NCI-H2196 treated with DMSO at 0.1 percent for 48 hours (cell line): ENCODE measurements at regions not wholly inside any gene's neighbourhood (a gene's known extent, or its start where the extent isn't known, plus 50 kb on each side); places are given as distances from the start of the nearest gene placed in this dataset.
"Not testable (repeated sequence)": the region's sequence is repeated elsewhere in the genome, so short reads cannot be mapped to it uniquely, and the experiment has no call there.

Experiments
- DNase-seq: peaks from one replicate; lab custom pipeline; 2025; ENCODE audit not compliant: unreplicated experiment; lab: John Stamatoyannopoulos, UW

DNA sequence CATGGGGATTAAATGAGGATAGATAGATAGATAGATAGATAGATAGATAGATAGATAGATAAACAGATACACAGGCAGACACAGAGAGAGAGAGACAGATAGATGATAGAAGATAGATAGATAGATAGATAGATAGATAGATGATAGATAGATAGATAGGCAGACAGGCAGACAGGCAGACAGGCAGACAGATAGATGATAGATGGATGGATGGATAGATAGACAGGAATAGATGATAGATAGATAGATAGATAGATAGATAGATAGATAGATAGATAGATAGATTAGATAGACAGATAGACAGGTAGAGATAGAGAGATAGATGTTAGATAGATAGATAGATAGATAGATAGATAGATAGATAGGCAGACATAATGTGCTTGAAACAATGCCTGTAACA, 137.3 kb downstream of the MED10 start:
- DNase-seq = not testable (repeated sequence)

- no peak for DNase-seq
Measured at GRCh38 chr5:6236858-6237481, 141.4 kb downstream of the MED10 start.

DNA sequence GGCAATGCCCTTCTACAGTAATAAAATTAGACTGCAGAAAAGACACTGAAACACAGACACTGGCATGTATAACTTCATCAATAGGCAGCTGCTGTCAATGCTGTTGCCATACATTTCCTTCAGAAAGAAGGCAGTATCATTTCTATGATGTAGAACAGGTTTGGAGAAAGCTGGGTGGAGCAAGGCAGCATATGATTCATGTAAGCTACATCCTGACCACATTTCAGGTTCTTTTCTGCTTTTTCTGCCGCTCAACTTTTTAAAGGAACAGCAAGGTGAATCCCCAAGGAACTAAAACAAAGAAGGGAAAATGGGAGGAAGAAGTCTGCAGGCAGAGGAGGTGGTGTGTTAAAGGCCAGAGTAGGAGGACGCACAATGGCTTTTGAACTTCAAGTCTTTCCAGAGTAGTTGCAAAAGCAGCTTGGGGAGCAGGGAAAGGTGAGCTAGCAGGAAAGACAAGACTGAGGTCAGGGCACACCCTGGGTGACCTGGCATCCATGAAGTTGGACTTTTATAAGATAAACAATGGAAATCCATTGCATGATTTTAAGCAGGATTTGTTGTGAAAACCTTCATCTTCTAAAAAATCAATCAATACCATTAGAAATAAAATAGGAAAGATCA, 142.1 kb downstream of the MED10 start:
- no peak for DNase-seq

DNA sequence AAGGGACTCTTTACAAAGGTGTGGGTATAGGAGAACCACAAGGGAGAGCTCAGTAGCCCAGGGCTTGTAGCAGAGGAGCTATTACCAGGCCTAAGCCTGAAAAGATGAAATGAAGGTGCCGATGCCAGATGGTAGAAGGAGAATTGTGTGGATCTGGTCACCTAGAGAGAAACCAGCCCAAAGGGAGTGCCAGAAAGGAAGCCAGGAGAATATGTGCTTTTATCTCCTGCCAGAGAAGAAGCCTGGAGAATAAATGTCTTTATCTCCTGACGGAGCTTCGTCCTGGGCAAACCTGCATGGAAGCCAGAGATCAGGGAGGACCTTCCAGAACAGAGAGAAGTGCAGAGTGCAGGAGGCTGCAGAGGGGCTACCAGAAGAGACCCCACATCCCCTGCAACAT, 142.6 kb downstream of the MED10 start:
- DNase-seq = no peak

GRCh38 chr5:6228257-6229250, 149.8 kb downstream of the MED10 start:
- no peak for DNase-seq

DNA sequence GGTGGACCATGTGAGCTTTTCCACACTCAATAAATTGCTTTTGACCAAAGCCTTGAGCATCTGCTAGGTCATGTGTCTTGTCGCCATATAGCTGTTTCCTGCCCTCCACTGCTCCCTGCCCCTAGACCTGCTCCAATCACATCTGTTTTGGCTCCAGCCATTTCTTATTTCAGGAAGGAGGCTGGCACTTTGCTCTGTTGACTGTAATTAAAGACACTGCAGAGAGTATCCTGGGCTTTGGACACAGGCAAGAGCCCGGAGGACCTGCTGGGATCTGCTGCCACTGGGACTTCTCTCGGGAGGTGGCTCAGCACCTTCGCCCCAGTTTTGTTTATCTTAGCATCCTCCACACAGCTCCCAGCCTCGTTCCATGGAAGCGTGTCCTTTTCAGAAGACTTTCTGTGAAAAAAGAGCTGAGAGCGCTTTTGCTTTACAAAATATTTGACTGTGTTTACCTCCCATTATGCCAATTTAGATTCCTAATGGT, 153.2 kb downstream of the MED10 start:
- DNase-seq = no peak

GRCh38 chr5:6224406-6224805, 153.9 kb downstream of the MED10 start:
- no peak for DNase-seq

GRCh38 chr5:6222899-6223298, 155.4 kb downstream of the MED10 start:
- DNase-seq = no peak

DNA sequence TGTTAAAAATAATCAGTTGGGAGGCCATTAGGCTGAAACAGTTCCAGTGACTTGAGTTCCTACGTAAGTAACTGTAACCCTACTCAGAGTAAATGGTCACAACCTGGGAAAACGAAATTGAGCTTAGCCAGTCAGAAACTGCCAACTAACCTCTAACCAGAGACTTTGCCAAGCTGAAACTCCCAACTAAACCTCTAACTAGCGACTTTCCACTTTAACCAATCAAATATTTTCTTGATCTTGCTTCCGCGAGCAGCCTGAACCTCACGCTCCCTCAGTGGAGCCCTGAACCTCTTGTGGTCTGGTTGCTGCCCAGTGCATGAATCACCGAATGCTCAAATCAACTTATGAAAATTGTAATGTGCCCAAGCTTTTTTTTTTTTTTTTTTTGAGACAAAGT, 156.2 kb downstream of the MED10 start:
- no peak for DNase-seq

DNA sequence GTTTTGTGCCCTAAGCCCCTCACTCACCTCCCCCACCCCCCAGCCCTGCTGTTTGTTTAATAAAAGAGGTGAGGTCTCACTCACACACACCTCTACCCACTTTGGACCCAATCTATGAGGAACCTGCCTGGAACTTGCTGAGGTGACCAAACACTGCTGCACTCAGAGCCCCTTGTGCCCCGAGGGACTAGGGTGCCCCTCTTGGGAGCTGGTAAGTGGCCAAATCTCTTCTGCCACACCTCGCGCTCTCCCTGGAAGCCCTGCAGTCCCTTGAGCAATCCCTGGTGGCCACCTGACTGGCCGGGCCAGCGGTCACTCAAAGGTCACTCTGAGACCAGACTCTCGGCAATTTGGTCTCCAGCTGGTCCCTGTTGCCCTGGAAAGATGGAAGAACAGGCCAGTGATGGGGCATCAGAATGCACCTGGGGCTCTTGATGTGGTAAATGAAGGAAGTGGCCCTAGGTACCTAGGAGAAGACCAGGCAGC, 157.2 kb downstream of the MED10 start:
- DNase-seq = no peak

GRCh38 chr5:6220346-6221088, 157.8 kb downstream of the MED10 start:
- DNase-seq = no peak

- DNase-seq = no peak
Measured at GRCh38 chr5:6218517-6218916, 159.8 kb downstream of the MED10 start.

GRCh38 chr5:6218116-6218515, 160.2 kb downstream of the MED10 start:
- DNase-seq = no peak

DNA sequence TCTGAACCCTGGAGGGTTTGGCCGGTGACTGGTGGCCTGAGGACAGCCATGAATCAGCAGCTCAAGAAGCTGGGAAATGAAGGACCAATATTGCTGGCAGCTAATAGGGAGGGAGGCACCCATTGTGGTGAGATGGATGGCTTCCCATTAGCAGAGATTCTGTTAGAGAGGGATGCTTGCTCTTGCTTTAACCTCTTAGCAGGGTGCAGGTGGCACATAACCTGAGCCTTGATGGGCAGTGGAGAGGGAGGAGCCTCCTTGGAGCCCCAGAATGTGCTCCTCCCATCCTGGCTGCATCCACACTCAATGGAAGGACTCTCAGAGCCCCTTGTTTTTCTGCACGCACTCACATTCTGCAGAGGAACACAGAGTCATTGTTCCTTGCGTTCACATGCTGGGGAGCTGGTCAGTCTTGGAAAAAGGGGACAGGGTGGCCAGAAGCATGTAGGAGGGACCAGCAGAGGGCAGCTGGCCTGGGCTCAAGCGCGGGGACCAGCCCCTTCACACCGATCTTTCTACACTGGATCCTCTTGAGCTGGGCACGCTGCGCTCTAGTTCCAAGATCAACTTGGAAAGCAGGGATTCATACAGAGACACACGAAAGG, 161.8 kb downstream of the MED10 start:
- no peak for DNase-seq

DNA sequence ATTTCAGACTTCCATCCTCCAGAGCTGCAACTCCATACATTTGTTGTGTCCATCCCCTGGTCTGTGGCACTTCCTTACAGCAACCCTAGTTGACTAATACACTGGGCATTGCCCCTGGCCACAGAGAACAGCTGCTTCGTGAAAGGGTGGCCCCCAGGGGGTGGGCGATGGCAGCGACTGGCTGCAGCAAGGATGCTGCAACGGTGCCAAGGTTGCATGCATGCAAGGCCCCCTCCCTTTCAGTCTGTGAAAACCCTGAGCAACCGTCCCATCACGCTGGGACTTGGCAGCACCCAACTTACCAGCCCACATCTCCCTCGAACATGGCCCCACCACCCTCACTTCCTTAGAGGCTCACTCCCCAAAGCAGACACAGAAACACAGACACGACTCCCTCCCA, 162.5 kb downstream of the MED10 start:
- DNase-seq = no peak

GRCh38 chr5:6212244-6212643, 166.1 kb downstream of the MED10 start:
- DNase-seq = no peak

DNA sequence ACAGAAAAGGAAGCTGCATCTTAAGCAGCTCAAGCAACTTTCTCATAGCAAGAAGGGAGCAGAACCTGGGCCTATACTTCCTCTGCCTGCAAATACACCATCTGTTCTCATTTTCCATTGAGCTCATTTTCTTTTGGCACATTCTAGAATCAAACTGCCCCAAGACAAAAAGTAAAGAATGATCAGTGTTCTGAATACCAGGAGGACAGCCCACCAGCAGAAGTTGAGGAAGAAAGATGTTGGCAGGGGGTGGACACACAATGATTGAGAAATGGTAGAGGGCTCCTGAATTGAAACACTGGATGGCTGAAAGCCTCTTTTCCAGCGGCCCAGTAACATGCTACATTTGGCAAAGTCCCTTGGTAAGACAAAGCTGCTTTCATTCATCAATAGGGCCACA, 171.8 kb downstream of the MED10 start:
- DNase-seq = no peak

GRCh38 chr5:6202968-6203365, 175.4 kb downstream of the MED10 start:
- no peak for DNase-seq

DNA sequence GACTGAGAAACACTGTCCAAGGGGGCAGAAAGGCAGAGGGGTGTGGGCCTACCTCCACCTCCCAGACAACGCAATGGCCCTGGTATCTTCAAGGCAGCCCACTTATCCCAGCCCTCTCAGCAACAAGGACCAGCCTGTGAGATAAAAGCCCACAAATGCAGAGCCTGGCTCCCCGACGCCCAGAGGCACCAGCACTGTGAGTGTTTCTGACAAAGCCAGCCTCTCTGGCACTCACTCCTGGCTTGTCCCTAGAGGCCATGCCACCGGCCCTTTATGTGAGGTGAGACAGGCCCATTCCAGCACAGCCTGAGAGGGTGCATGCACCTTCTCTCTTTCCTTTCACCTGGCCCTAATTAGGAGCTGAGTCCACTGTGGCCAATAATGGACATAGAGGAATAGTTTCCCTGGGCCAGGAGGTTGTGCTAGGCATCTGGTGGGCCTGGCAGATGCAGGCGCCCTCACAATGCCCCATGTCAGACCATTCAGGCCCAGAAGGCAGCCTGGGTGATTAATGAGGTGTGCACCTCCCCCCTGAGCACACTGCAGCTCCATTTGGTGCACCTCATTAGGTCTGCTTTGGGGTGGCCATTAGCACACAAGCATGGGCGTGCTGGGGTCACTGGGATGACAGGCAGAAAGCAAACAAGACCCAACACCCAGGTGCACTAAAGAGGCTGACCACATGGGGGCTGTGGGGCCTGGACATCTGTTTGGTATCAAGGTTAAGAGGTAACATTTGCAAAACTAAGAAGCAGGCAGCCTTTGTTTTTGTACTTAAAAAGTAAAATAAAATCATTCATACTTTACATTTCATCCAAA, 176.0 kb downstream of the MED10 start:
- no peak for DNase-seq

DNA sequence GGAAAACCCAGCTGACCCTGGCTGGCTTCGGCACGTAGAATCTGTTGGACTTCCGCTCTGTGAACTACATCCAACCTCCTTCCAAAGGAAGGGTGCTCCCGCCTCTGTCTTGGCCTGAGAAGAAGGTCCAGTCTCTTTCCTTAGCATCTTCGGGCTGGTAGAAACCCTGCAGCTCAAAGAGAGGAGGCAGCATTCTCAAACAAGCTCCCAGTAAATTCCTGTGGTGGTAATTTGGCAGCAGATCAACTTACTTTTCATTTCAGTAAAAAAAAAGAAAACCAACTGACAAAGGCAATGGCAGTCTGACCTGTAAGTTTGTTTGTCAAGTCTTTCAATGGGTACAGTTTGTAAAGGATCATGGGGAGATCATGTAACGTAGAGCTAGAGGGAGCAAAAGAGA, 176.7 kb downstream of the MED10 start:
- no peak for DNase-seq
